ENCODE measurements at regions not wholly inside any gene's neighbourhood (a gene's known extent, or its start where the extent isn't known, plus 50 kb on each side); places are given as distances from the start of the nearest gene placed in this dataset.

DNA sequence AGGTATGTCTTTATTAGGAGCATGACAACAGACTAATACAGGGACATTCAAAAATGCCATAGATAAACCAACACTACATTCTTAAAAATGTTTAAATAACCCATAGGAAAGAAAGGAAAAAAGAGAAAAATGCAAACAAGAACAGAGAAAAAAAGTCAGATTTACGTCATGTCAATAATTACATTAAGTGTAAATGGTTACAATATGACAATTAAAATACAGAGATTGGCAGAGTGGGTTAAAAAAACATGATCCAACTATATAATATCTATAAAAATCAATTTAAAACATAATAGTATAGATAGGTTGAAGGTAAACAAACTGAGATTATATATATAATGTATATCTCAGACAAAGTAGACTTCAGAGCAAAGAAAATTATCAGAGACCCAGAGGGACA, 255.8 kb downstream of the ANAPC1 start:
- no peak for DNase-seq

DNA sequence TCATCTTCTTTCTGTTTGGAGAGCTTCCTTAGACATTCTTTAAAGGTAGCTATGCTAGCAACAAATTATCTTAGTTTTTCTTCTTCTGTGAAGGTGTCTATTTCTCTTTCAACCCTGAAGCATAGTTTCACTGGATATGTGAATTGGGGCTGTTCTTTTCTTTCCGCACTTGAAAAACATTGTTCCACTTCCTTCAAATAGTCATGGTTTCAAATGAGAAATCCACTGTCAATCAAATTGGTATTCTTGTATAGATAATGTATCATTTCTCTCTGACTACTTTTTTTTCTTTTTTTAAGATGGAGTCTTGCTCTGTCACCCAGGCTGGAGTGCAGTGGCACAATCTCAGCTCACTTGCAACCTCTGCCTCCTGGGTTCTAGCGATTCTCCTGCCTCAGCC, 254.0 kb downstream of the ANAPC1 start:
- no peak for DNase-seq

DNA sequence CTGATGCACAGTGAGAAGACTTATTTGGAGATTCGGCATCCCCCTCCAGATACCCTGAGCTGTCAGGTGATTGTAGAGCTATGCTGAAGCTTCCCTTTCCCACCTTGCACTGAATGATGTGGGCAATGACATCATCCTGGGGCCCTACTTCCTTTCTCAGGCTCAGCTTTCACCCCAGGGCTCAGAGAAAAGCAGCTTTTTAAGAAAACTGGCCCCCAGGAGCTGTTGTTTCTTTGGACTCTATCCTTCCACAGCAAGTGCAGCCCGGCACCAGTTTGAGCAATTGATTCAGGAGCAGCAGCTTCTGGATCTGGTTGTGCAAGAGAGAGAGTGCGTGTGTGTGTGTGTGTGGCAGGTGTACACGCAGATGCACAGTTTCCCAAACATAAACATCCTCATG, 251.3 kb downstream of the ANAPC1 start:
- no peak for DNase-seq

DNA sequence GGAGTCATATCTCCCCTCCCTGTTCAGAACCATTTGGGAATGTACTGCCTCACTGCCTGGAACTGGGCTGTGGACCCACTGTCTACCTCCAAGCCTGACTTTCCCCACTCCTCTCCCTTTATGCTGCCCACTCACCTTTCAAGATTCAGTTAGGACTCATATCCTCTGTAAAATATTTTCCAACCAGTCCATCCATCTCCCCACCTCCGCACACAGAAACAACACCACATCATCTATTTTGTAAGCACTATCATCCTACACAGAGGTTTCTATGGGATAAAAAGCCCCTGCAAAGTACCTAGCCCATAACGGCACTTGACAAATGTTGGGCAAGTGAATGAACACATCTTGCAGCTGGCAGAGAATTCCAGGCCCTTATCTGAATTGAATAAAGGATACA, 250.8 kb downstream of the ANAPC1 start:
- no peak for DNase-seq

DNA sequence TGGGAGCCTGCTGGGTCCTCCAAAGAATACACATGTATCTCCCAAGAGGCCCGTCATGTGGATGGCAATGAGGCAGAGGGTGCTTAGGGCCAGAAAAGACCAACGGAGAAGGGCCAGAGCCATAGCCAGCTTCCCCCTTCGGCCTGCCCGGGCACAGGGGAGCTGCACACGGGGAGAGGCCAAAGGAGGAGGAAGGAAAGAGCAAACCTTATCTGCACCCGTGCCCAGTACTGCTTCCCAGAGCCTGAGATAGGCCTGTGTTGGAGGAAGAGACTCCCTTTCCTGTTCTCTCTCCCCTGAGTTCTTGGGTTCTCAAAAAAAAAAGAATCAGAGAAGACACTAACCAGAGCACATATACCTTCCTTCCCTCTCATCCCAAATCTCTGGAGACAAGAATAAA, 250.3 kb downstream of the ANAPC1 start:
- no peak for DNase-seq

DNA sequence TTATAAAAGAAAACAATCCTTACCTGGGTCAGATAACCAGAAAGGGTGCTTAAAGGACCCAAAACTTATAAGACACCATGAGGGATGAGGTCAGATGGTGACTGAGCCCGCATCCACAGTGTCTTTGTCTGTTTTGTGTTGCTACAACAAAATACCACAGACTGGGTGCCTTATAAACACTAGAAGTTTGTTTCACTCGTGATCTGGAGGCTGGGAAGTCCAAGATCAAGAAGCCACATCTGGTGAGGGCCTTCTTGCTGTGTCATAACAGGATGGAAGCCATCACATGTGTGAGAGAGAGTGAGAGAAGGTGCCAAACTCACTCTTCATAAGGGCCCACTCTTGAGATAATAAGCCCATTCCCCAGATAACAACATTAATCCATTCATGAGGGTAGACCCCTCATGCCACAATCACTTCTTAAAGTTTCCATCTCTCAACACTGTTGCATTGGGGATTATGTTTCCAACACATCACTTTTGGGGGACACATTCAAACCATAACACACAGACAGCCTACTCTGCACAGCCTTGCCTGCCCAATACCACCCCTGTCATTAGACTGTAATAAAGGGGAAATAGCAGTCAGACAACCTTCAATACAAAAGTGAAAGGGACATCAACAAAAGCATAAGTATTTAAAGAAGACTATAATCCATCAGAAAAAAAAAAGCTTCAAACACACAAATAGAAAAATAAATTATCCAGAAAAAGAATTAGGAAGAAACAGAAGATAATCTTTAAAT, 249.8 kb downstream of the ANAPC1 start:
- DNase-seq: no peak

DNA sequence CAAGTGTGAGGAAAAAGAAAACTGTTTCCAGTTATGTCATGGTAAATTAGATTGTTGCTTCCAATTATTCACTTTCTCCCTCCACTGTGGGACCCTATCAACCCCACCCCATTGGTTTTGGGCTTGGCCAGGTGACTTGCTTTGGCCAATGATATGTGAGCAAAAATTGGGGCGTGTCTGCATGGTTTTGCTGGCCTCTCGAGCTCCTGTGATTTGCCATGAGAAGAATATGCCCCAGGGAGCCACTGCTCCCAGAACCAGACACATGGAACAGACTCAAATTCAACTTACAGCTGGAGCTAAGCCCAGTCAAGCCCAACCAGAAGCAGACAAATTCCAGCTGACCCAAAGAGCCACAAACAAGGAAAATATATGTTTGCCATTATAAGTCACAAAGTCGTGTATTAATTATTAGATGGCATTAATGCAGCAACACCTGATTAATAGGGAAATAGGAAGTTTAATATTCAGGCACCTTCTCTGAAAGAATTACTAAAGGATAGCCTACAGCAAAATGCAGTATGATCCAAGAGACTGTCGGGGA, 248.9 kb downstream of the ANAPC1 start:
- no peak for DNase-seq

DNA sequence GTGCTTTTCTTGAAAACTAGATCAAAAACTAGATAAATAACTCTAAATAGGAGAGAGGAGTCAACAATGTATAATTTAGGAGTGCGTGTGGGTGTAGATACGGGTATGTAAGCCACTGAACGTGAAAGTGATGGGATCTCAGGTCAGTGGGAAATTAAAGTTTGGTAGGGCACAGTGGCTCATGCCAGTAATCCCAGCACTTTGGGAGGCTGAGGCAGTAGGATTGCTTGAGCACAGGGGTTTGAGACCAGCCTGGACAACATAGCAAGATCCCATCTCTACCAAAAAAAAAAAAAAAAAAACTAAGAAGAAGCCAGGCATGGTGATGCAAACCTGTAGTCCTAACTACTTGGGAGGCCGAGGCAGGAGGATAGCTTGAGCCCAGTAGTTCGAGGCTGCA, 247.1 kb downstream of the ANAPC1 start:
- DNase-seq: no peak

DNA sequence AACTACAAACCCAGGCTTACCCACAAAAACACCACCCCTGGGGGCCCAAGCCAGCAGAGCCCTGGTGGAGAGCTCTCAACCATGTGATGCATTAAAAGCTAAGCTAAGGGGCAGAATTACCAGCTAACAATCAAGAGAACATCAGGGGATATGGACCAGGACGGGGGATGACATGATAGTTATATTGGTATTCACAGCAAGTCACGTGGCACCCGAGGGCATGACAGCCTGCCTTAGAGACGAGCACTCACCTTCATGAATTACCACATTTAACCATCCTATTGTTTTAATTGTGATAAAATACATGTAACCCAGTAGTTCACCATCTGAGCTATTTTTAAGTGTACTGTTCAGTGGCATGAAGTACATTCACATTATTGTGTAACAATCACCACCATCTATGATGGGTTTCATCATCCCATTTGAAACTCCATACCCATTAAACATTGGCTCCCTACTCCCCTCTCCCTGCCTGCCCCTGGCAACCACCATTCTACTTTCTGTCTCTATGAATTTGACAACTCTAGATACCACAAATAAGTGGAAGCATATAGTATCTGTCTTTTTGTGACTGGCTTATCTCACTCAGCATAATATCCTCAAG, 245.6 kb downstream of the ANAPC1 start:
- DNase-seq: no peak

DNA sequence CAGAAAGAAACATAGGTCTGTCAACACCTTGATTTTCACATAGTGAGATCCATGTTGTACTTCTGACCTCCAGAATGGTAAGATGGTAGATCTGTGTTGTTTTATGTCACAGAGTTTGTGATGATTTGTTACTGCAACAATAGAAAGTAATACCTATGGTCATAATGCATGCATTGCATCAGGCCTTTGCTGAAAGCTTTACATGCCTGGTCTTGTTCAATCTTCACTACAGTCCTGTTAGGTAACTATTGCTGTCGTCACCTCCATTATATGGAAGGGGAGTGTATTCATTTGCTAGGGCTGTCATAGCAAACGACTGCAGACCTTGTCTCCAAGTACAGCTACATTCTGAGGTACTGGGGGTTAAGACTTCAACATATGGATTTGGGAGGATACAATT, 243.5 kb downstream of the ANAPC1 start:
- DNase-seq: no peak

DNA sequence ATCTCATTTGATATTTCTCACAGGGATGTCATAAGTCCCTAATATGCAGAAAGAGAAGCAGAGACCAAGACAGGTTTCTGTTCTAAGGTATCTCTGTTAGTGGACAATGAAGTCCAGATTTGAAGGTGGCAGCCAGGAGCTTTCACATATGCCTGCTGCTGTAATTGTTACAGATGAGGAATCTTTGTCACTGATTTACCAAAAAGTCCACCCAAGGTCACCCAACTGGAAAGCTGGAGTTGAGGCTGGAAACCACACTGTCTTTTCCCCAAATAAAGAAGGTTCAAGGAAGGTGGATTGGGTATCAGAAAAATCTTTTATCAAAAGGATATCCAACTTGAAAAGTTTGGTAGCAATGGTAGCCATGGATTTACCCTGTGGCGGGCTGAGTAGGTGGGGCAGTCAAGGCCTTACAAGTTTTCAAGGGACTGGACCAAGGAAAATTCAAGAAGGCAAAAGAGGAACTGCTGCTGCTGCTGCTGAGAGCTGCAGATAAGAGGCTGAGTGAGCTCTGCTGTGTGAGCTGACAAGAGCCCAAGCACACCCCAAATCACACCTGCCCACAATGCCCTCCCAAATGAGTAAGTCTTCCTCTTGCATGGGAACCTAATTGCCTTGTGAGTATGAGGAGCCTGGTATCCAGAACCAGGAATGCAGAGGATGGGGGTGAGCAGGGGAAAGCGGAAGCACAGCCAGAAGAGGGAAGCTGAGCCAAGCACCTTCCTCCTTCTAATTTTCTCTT, 241.2 kb downstream of the ANAPC1 start:
- DNase-seq: no peak

DNA sequence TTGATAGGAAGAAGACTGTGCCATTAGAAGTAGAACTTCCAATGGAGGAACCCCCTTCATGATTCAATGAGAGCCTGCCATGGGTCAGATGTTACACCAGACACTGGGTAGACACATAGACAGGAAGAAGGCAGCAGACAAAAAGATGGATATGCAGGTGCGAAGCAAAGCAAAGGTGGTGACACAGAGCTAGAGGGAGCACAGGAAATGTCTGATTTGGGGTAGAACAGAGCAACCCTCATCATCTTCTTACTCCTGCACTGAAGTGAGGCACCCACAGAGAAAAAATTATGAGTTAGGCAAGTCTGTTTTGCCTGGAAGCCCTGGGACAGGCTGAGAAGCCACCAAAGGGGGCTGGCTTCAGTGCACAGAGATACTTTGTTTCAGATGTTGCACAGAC, 240.2 kb downstream of the ANAPC1 start:
- DNase-seq: no peak

DNA sequence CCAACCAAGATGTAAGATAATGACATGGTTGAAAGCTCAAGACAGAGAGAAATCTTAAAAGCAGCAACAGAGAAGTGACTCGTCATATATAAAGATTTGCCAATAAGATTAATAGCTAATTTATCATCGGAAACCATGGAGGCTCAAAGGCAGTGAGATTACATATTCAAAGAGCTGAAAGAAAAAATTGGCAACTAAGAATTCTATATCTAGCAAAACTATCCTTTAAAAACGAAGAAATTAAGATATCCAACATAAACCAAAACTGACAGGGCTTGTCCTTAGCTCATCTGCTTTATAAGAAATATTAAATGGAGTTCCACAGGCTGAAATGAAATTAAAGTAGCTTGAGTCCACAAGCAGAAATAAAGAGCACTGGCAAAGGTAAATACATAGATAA, 236.6 kb downstream of the ANAPC1 start:
- DNase-seq: no peak

DNA sequence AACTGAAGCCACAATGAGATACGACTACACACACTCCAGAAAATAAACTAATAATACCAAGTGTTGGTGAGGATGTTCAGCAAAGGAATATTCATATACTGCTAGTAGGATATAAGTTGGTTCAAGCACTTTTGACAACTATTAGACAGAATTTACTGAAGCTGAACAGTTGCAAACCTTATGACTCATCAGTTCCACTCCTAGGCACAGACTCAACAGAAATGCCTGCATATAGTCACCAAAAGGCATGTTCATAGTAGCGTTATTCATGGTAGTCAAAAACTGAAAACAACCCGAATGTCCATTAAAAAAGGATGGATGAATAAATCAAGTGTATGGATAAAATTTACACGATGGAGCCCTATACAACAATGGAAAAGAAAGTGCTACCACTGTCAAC, 232.0 kb downstream of the ANAPC1 start:
- no peak for DNase-seq

DNA sequence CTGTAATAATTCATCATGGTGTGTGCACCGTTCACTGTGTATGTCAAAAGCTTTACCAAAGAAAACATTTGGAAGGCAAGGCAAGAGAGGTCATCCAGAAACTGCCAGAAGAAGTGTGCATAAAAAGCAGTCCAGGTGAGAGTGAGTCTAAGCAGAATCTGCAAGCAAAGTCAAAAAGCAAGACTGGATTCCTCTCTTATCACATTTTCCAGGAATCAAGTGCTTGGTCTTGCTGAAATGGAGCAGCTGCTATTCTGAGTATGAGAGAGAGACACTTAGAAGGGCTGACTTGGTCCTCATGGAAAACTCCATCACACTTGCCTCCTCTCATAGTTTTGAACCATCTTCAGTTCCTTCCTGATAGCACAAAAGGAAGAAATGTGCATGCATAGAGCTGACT, 231.3 kb downstream of the ANAPC1 start:
- DNase-seq: no peak

DNA sequence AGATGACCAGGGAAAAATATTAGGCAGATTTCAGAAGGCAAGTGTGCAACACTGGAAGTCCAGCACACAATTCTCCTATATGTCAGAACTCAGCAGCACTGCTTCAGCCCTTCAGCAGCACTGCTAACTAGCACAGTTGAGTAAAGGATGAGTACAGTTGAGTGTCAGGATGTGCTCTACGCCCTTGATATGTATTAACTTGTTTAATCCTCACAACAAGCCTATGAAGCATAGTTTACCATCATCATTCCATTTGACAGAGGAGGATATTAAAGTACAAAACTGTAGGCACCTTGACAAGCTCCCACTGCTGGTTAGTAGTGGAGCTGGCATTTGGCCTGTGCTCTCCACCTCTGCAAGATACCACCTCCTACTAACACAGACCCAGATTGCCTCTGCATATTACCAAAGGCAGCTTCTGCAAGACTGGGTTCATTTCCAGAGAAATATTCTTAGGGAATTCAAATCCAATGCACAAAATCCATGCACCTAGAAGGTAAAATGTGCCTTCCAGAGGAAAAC, 230.8 kb downstream of the ANAPC1 start:
- no peak for DNase-seq

DNA sequence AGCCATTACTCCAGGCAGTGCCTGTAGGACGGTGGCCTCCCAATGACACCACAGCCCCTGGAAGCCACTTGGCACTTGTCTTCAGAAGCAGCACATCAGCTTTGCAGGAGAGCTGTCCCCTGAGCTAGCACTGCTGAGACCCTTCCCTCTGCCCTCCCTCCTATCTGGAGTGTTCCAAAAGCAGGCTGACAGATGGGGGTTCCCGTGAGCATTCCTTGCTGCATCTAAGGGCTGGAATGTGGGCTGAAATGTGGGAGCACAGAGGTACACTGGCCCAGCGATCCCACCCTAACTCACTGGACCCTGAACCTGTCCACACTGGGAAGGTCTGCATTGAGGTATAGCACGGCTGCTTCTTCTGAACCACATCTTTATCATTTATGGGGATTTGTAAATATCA, 230.1 kb downstream of the ANAPC1 start:
- DNase-seq: no peak

DNA sequence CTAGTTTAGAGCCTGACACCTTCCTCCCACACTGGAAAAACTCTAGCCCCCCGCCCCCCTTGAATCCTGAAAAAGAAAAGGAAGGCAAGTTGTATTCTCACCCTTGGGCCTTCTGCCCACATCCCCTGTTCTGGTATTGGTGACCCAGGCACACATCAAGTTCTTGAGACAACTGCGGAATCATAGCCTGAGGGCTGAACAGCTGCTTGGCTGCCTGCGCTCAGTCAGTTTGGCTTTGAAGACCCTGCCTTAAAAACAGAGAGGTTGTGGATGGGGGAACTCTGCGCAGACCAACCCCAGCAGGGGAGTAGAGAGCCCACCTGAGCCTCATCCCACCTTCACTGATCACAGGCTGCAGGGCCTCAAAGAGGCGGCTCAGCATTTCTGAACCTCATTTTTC, 229.2 kb downstream of the ANAPC1 start:
- DNase-seq: no peak

DNA sequence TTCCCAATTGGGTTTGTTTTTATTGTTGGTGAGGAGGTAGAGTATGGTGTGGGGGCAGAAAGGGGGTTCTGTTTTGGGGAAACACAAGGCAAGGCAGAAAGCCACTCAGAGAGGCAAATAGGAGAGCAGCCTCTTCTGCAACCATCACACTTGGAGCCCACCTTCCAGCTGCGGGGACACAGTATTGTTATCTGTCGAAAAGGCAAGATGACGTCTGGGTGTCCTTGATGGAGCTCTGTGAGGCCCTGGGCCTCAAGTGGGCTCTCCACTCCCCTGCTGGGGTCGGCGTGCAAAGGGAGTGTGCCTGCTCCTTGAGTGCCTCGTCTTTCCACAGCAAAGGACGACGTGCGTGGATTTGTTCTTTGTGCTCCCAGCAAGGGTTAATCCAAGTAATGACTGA, 227.6 kb downstream of the ANAPC1 start:
- no peak for DNase-seq

DNA sequence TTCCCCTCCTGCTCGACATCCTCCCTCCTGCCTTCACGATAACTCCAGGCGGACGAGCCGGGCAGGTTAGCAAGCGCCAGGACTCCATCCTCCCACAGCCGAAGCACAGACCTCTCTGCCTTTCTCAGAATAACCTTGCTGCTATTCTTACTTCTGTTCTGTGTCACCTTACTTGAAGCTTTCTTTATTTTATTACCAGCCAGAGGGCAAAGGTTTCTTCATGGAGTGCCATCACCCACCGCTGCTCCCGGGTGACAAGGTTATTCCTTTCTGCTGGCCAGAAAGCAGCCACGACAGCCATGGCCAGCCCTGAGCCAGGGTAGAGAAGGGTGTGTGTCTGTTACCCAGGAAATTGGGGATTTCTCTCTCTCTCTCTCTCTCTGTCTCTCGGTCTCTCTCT, 227.1 kb downstream of the ANAPC1 start:
- no peak for DNase-seq

DNA sequence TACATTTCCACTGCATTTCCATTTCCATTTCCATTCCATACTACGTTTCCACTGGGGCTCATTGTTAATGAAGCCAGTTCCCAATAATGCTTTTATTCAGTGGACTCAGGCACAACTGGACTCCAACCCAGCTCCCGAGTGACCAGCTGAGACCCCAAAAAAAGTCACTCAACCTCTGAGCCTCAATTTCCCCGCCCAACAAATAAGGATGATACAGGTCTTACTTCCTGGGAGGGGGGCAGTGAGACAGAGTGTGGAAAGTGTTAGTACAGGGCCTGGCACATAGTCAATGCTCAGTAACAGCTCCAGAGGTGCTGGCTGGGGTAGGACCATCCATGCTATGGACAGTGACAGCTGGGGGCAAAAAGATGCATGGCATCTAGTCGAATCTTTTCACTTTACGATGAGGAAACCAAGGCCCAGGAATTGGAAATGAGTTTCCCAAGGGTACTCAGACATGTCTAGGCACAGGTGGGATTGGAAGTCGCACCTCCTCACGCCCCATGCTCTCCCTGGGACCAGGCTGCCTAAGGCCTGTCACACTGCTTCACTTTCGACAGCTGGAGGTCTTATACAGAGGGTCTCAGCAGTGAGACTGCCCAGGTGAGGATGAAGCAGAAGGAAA, 226.5 kb downstream of the ANAPC1 start:
- DNase-seq: no peak

DNA sequence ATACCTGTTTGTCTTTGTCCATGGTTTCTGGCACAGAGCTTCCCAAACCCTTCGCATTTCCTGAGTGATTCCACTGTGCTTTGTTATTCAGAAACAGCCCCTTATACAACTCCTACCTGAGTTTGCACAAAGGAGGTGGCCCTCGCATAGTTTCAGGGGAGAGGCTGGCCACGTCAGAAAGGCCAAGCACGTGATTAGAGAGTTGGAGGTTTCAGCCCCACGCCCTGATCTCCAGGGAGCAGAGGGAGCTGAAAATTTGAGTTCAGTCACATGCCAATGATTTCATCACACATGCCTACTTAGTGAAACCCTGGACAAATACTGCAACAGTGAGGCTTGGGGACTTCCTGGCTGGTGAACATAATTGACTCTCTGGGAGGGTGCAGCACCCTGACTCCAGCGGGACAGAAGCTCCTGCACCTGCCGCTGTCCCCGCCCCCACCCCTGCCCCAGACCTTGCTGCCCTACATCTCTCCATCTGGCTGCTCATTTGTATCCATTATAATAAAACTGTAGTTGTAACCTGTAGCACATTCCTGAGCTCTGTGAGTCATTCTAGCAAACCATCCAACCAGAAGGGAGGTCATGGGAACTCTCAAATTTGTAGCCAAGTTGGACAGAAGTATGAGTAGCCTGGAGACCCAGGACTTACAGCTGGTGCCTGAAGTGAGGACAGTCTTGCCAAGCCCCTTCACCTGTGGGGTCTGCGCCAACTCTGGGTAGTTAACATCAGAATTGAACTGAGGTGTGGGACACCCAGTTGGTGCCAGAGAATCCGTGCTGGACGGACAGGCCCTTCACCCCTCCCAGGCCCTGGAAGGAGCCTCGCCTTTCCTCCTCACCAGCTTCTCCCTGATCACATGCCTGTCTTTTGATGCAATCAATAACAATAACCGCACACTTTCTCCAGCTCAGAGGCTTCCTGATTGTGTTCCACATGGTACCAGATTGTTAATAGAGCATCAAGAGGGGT, 224.3 kb downstream of the ANAPC1 start:
- no peak for DNase-seq
